ENCODE measurements at regions not wholly inside any gene's neighbourhood (a gene's known extent, or its start where the extent isn't known, plus 50 kb on each side); places are given as distances from the start of the nearest gene placed in this dataset.

- H2AFZ ChIP-seq (ENCODE audit: low read length), result no peak overlapping the region
- H3K9me3 ChIP-seq (ENCODE audit: low read length), result no peaks in the 10 kb centered on the region
- H3K27ac ChIP-seq (ENCODE audit: low read depth, low read length, poor library complexity, severe bottlenecking), result no peak overlapping the region
- H3K27me3 ChIP-seq (ENCODE audit: insufficient read depth, low read length), result 0 out of 2 replicates have a peak, but pooled peaks cover 4% of the 10 kb centered on the region
- no peaks in the 10 kb centered on the region for H3K4me1 ChIP-seq (ENCODE audit: insufficient read depth, low read length, severe bottlenecking)
- no peaks in the 10 kb centered on the region for H3K9me2 ChIP-seq (ENCODE audit: low read depth, low read length)
- H3K4me3 ChIP-seq (ENCODE audit: low read depth, low read length, poor library complexity, severe bottlenecking), result no peak overlapping the region
- no peak for TF ChIP-seq EZH2 (IDR thresholded peaks at IDR 0.05; ENCODE audit: borderline replicate concordance, low read length)
- TF ChIP-seq, protein P1, sequence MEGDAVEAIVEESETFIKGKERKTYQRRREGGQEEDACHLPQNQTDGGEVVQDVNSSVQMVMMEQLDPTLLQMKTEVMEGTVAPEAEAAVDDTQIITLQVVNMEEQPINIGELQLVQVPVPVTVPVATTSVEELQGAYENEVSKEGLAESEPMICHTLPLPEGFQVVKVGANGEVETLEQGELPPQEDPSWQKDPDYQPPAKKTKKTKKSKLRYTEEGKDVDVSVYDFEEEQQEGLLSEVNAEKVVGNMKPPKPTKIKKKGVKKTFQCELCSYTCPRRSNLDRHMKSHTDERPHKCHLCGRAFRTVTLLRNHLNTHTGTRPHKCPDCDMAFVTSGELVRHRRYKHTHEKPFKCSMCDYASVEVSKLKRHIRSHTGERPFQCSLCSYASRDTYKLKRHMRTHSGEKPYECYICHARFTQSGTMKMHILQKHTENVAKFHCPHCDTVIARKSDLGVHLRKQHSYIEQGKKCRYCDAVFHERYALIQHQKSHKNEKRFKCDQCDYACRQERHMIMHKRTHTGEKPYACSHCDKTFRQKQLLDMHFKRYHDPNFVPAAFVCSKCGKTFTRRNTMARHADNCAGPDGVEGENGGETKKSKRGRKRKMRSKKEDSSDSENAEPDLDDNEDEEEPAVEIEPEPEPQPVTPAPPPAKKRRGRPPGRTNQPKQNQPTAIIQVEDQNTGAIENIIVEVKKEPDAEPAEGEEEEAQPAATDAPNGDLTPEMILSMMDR (IDR thresholded peaks at IDR 0.05; ENCODE audit: low read length), result no peak
- no peaks in the 10 kb centered on the region for H3K36me3 ChIP-seq (ENCODE audit: insufficient read depth, low read length)
- H3K79me2 ChIP-seq (ENCODE audit: insufficient read depth, low read length), result no peaks in the 10 kb centered on the region
- H3F3A ChIP-seq (ENCODE audit: insufficient read depth, low read length), result no peaks in the 10 kb centered on the region
- H4K20me1 ChIP-seq (ENCODE audit: insufficient read depth, low read length), result no peaks in the 10 kb centered on the region
- H3K9ac ChIP-seq (ENCODE audit: low read length), result no peak overlapping the region
- no peak overlapping the region for H3K4me2 ChIP-seq (ENCODE audit: low read length)
Measured at GRCh38 chr10:131011936-131012640, 299.4 kb downstream of the TCERG1L start.

DNA sequence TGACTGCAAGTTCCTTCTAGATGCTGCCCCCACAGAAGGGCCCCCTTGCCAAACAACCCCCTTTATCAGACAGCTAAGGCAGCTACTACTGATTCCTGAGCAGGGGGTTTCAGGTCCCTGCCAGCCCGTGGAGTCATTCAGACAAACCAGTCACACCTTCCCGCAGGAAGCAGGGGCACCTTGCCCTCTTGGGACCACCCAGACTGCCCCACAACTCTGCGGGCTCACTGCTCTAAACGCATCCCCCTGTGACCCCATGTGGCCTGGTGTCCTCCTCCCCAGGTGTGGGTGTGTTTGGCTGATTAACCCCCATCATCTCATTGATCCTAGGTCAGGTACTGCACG is 298.9 kb downstream of the TCERG1L start:
- no peak overlapping the region for H3K4me2 ChIP-seq (ENCODE audit: low read length)
- 0 out of 2 replicates have a peak, but pooled peaks cover 4% of the 10 kb centered on the region for H3K27me3 ChIP-seq (ENCODE audit: insufficient read depth, low read length)
- H3K4me3 ChIP-seq (ENCODE audit: low read depth, low read length, poor library complexity, severe bottlenecking), result no peak overlapping the region
- H3F3A ChIP-seq (ENCODE audit: insufficient read depth, low read length), result no peaks in the 10 kb centered on the region
- no peak overlapping the region for H3K9ac ChIP-seq (ENCODE audit: low read length)
- no peaks in the 10 kb centered on the region for H3K9me3 ChIP-seq (ENCODE audit: low read length)
- H3K79me2 ChIP-seq (ENCODE audit: insufficient read depth, low read length), result no peaks in the 10 kb centered on the region
- H2AFZ ChIP-seq (ENCODE audit: low read length), result no peak overlapping the region
- no peaks in the 10 kb centered on the region for H4K20me1 ChIP-seq (ENCODE audit: insufficient read depth, low read length)
- no peaks in the 10 kb centered on the region for H3K9me2 ChIP-seq (ENCODE audit: low read depth, low read length)
- no peak for TF ChIP-seq EZH2 (IDR thresholded peaks at IDR 0.05; ENCODE audit: borderline replicate concordance, low read length)
- TF ChIP-seq, protein P1 (IDR thresholded peaks at IDR 0.05; ENCODE audit: low read length), result no peak
- H3K4me1 ChIP-seq (ENCODE audit: insufficient read depth, low read length, severe bottlenecking), result no peaks in the 10 kb centered on the region
- no peaks in the 10 kb centered on the region for H3K36me3 ChIP-seq (ENCODE audit: insufficient read depth, low read length)
- no peak overlapping the region for H3K27ac ChIP-seq (ENCODE audit: low read depth, low read length, poor library complexity, severe bottlenecking)

DNA sequence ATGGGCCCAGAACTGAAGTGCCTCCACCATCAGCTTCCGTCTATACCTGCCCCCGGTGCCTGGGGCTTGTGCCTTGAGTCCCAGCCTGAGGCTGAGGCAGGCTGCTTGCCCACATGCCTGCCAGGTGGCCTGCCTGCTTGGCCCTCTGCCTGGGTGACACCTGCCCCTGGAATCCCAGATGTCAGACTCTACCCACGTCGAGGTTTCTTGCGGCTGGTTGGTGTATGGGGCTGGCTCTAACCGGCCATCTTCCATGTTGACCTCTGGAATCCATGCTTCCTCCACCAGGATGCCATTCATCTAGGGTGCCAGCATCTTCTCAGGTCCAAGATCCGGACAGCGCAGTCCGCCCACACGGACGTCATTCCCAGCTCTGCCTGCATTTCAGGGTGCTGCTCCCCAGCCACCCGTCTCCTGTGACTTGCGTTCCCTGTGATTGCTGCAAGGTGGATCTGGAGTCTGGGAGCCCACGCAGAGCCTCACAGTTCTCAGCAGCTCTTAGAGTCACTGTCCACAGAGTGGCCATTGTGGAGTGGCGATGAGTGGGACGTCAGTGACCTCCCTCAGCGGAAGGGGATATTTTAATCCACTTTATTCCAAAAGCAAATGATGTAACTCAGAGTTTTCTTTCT is 298.1 kb downstream of the TCERG1L start:
- Histone ChIP-seq H3K79me2 (ENCODE audit: insufficient read depth, low read length) (no peaks in the 10 kb centered on the region), H3K9ac (ENCODE audit: low read length) (no peak overlapping the region), H3K27ac (ENCODE audit: low read depth, low read length, poor library complexity, severe bottlenecking) (no peak overlapping the region), H3K27me3 (ENCODE audit: insufficient read depth, low read length) (0 out of 2 replicates have a peak, but pooled peaks cover 4% of the 10 kb centered on the region), H3K36me3 (ENCODE audit: insufficient read depth, low read length) (no peaks in the 10 kb centered on the region), H3K4me3 (ENCODE audit: low read depth, low read length, poor library complexity, severe bottlenecking) (no peak overlapping the region), H3K4me2 (ENCODE audit: low read length) (no peak overlapping the region), H3F3A (ENCODE audit: insufficient read depth, low read length) (no peaks in the 10 kb centered on the region), H3K4me1 (ENCODE audit: insufficient read depth, low read length, severe bottlenecking) (no peaks in the 10 kb centered on the region), H3K9me3 (ENCODE audit: low read length) (no peaks in the 10 kb centered on the region), H2AFZ (ENCODE audit: low read length) (no peak overlapping the region), H3K9me2 (ENCODE audit: low read depth, low read length) (no peaks in the 10 kb centered on the region), H4K20me1 (ENCODE audit: insufficient read depth, low read length) (no peaks in the 10 kb centered on the region)
- no peak for TF ChIP-seq EZH2 (IDR thresholded peaks at IDR 0.05; ENCODE audit: borderline replicate concordance, low read length)
- TF ChIP-seq, protein P1 (IDR thresholded peaks at IDR 0.05; ENCODE audit: low read length), result no peak
